Activated B cell treated with CpG ODN at 0.5 μM for 24 hours (primary cell): ENCODE measurements at regions not wholly inside any gene's neighbourhood (a gene's known extent, or its start where the extent isn't known, plus 50 kb on each side); places are given as distances from the start of the nearest gene placed in this dataset.

ENCODE experiments used
- ATAC-seq: fragments of 200-7000 bp; cut with Tn5 transposase; one replicate; pipeline ENCODE4 v1.10.0; 2021; ENCODE audit warnings: low read depth, mild to moderate bottlenecking, moderate library complexity
- CTCF ChIA-PET: fragments of 350-600 bp; sonication (Branson Sonifier 250); formaldehyde crosslinking; loops from one replicate; lab custom pipeline; 2021; ENCODE audit warnings: antibody characterized with exemption; lab: Charles Lee
- POLR2A ChIA-PET: fragments of 350-600 bp; sonication (Branson Sonifier 250); formaldehyde crosslinking; loops from one replicate; lab custom pipeline; 2021; ENCODE audit warnings: antibody characterized with exemption; lab: Charles Lee
- DNase-seq: peaks from one replicate; pipeline ENCODE4 v3.0.0; 2022
- H3K27ac Mint-ChIP-seq: one replicate; pipeline ENCODE4 v1.8.0; 2020; ENCODE audit warnings: mixed read lengths
- H3K27me3 Mint-ChIP-seq: one replicate; pipeline ENCODE4 v1.8.0; 2021; ENCODE audit warnings: mixed read lengths
- H3K36me3 Mint-ChIP-seq: one replicate; pipeline ENCODE4 v1.8.0; 2021; ENCODE audit warnings: low read depth, mixed read lengths
- H3K4me1 Mint-ChIP-seq: one replicate; pipeline ENCODE4 v1.8.0; 2021; ENCODE audit warnings: mixed read lengths
- H3K4me3 Mint-ChIP-seq: one replicate; pipeline ENCODE4 v1.8.0; 2020; ENCODE audit warnings: mild to moderate bottlenecking, mixed read lengths
- H3K9me3 Mint-ChIP-seq: one replicate; pipeline ENCODE4 v1.8.0; 2020; ENCODE audit warnings: mixed read lengths
- CTCF ChIP-seq: fragments of 200-600 bp; IDR thresholded peaks from one replicate; pipeline ENCODE4 v1.8.0; 2022; ENCODE audit warnings: antibody characterized with exemption, mild to moderate bottlenecking
- intact Hi-C: fragments of 100-400 bp; cut with micrococcal nuclease; formaldehyde crosslinking; loops from one replicate; pipeline ENCODE4 v1.15.1; 2024

- no peak for TF ChIP-seq CTCF
- no peaks in the 10 kb centered on the region for H3K27me3 Mint-ChIP-seq
- H3K4me3 Mint-ChIP-seq: no peak overlapping the region
- ChIA-PET POLR2A (no interaction called here), CTCF (no interaction called here)
- no peak for ATAC-seq
- H3K9me3 Mint-ChIP-seq: peaks cover 10% of the 10 kb centered on the region
- intact Hi-C loops: no loop called here
- H3K27ac Mint-ChIP-seq: no peak overlapping the region
- no peaks in the 10 kb centered on the region for H3K4me1 Mint-ChIP-seq
- H3K36me3 Mint-ChIP-seq: no peaks in the 10 kb centered on the region
- no peak for DNase-seq
These were observed 2209.7 kb downstream of the LRRC4C start for GRCh38 chr11:39249566-39250365.

GRCh38 chr11:39247570-39248137, 2211.8 kb downstream of the LRRC4C start:
- no peak for TF ChIP-seq CTCF
- DNase-seq (no peak), ATAC-seq (no peak)
- Mint-ChIP-seq H3K9me3 (peaks cover 8% of the 10 kb centered on the region), H3K4me1 (no peaks in the 10 kb centered on the region), H3K4me3 (no peak overlapping the region), H3K27ac (no peak overlapping the region), H3K36me3 (no peaks in the 10 kb centered on the region), H3K27me3 (no peaks in the 10 kb centered on the region)
- intact Hi-C loops: no loop called here
- POLR2A ChIA-PET: no interaction called here
- CTCF ChIA-PET: no interaction called here

- H3K36me3 Mint-ChIP-seq: no peaks in the 10 kb centered on the region
- intact Hi-C loops: no loop called here
- POLR2A ChIA-PET: no interaction called here
- no peaks in the 10 kb centered on the region for H3K27me3 Mint-ChIP-seq
- TF ChIP-seq CTCF: no peak
- CTCF ChIA-PET: no interaction called here
- H3K9me3 Mint-ChIP-seq: peaks cover 5% of the 10 kb centered on the region
- no peaks in the 10 kb centered on the region for H3K4me1 Mint-ChIP-seq
- H3K27ac Mint-ChIP-seq: no peak overlapping the region
- ATAC-seq (no peak), DNase-seq (no peak)
- H3K4me3 Mint-ChIP-seq: no peak overlapping the region
These were observed 2219.9 kb downstream of the LRRC4C start for GRCh38 chr11:39239553-39239952.

GRCh38 chr11:39236916-39237315, 2222.5 kb downstream of the LRRC4C start:
- no peaks in the 10 kb centered on the region for H3K4me1 Mint-ChIP-seq
- no peak for TF ChIP-seq CTCF
- DNase-seq (no peak), ATAC-seq (no peak)
- intact Hi-C loops: no loop called here
- peaks cover 11% of the 10 kb centered on the region for H3K9me3 Mint-ChIP-seq
- CTCF ChIA-PET: no interaction called here
- H3K36me3 Mint-ChIP-seq: no peaks in the 10 kb centered on the region
- no peak overlapping the region for H3K27ac Mint-ChIP-seq
- POLR2A ChIA-PET: no interaction called here
- H3K27me3 Mint-ChIP-seq: no peaks in the 10 kb centered on the region
- no peak overlapping the region for H3K4me3 Mint-ChIP-seq

- DNase-seq (no peak), ATAC-seq (no peak)
- intact Hi-C loops: no loop called here
- Mint-ChIP-seq H3K4me1 (no peaks in the 10 kb centered on the region), H3K9me3 (peaks cover 12% of the 10 kb centered on the region), H3K27ac (no peak overlapping the region), H3K4me3 (no peak overlapping the region), H3K36me3 (no peaks in the 10 kb centered on the region), H3K27me3 (no peaks in the 10 kb centered on the region)
- CTCF ChIA-PET: no interaction called here
- POLR2A ChIA-PET: no interaction called here
- no peak for TF ChIP-seq CTCF
These were observed 2237.8 kb downstream of the LRRC4C start for GRCh38 chr11:39221550-39222138.
